BJ (cell line): ENCODE measurements at regions not wholly inside any gene's neighbourhood (a gene's known extent, or its start where the extent isn't known, plus 50 kb on each side); places are given as distances from the start of the nearest gene placed in this dataset.

Experiments used
- CTCF ChIA-PET: fragments of 350-600 bp; formaldehyde crosslinking; extraction: SDS; loops from one replicate; lab custom pipeline; 2021; ENCODE audit warnings: antibody characterized with exemption, inconsistent platforms; lab: Yijun Ruan, JAX
- POLR2A ChIA-PET: fragments of 300-600 bp; sonication (Branson Sonifier 250); formaldehyde crosslinking; extraction: SDS; loops from one replicate; lab custom pipeline; 2021; ENCODE audit warnings: antibody characterized with exemption; lab: Charles Lee
- DNase-seq: peaks from one replicate; pipeline ENCODE4 v3.0.0-alpha.2; 2011; ENCODE audit warnings: low read depth
- H3K27me3 ChIP-seq: 2 replicates; pipeline ENCODE4 v1.6.0; 2011; ENCODE audit warnings: low read length; ENCODE audit not compliant: control insufficient read depth, insufficient read depth
- H3K36me3 ChIP-seq: 2 replicates; pipeline ENCODE4 v1.5.1; 2011; ENCODE audit warnings: low read length; ENCODE audit not compliant: control insufficient read depth, insufficient read depth
- H3K4me3 ChIP-seq: 2 replicates; pipeline ENCODE4 v1.5.1; 2011; ENCODE audit warnings: low read depth, mild to moderate bottlenecking, control low read depth, low read length
- TF ChIP-seq, protein P1 (sequence below): IDR thresholded peaks from 2 replicates; pipeline ENCODE4 v1.5.1; 2011; ENCODE audit warnings: low read depth, mild to moderate bottlenecking, control low read depth, inconsistent platforms, low read length, moderate library complexity; ENCODE audit not compliant: insufficient read depth

DNA sequence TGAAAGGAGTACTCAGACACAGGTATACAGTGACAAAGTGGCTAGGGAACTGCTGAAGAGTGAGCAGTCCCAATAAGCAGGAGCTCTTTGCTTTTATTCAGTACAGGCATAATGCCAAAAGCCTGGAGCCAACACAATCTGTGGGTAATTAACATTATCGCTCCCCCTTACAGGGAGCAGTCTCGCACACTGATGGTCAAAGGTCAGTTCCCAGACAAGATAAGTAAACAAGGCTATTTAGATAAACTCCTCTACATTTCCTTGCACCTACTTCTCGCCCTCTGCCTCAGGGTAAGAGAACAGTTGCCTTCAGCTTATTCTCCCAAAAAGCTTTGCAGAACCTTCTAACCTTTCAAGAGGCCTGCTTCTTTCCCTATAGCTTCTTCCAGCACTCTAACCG is 73.9 kb upstream of the TAF9B start:
- H3K27me3 ChIP-seq, result no peaks in the 10 kb centered on the region
- ChIA-PET CTCF (no interaction called here), POLR2A (no interaction called here)
- DNase-seq, result no peak
- H3K4me3 ChIP-seq, result no peak overlapping the region
- no peaks in the 10 kb centered on the region for H3K36me3 ChIP-seq
- TF ChIP-seq, protein P1, sequence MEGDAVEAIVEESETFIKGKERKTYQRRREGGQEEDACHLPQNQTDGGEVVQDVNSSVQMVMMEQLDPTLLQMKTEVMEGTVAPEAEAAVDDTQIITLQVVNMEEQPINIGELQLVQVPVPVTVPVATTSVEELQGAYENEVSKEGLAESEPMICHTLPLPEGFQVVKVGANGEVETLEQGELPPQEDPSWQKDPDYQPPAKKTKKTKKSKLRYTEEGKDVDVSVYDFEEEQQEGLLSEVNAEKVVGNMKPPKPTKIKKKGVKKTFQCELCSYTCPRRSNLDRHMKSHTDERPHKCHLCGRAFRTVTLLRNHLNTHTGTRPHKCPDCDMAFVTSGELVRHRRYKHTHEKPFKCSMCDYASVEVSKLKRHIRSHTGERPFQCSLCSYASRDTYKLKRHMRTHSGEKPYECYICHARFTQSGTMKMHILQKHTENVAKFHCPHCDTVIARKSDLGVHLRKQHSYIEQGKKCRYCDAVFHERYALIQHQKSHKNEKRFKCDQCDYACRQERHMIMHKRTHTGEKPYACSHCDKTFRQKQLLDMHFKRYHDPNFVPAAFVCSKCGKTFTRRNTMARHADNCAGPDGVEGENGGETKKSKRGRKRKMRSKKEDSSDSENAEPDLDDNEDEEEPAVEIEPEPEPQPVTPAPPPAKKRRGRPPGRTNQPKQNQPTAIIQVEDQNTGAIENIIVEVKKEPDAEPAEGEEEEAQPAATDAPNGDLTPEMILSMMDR, result no peak

DNA sequence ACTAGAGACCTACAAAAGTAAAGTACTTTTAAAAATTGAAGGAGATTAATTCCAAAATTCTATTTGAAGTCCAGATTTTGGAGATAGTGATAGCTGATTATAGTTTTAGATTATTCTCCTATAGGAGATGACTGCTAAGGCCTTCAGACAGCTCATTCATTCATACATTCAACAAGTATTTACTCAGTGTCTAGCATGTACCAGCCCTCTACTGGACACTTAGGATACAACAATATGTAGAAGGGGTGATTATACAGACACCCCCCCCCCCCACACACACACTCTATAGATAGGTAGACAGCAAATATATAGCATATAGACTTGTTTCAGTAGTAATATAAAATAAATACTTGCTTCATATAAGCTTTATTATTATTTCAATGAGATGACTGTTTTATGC is 60.4 kb upstream of the TAF9B start:
- ChIA-PET CTCF (interaction anchor here (0.6 kb wide), 1 partner anchor 40 kb away, joined by 3 read pairs; no protein-coding TSS in a partner anchor), POLR2A (no interaction called here)
- no peak for DNase-seq
- H3K36me3 ChIP-seq, result no peaks in the 10 kb centered on the region
- TF ChIP-seq, protein P1, result no peak
- H3K4me3 ChIP-seq, result no peak overlapping the region
- no peaks in the 10 kb centered on the region for H3K27me3 ChIP-seq
